ENCODE measurements at regions not wholly inside any gene's neighbourhood (a gene's known extent, or its start where the extent isn't known, plus 50 kb on each side); places are given as distances from the start of the nearest gene placed in this dataset.

GRCh38 chr2:74036010-74036409 is 51.3 kb downstream of the TET3 start:
- TF ChIP-seq CTCF (IDR thresholded peaks at IDR 0.05; ENCODE audit: poor library complexity): no peak
- TF ChIP-seq EZH2 (IDR thresholded peaks at IDR 0.05; ENCODE audit: borderline replicate concordance): no peak
- no peak for TF ChIP-seq EZH2phosphoT487 (IDR thresholded peaks at IDR 0.05; ENCODE audit: low read depth, severe bottlenecking, unreplicated experiment)

Measured in hepatocyte (in vitro differentiated cells).